ENCODE measurements at regions not wholly inside any gene's neighbourhood (a gene's known extent, or its start where the extent isn't known, plus 50 kb on each side); places are given as distances from the start of the nearest gene placed in this dataset.

DNA sequence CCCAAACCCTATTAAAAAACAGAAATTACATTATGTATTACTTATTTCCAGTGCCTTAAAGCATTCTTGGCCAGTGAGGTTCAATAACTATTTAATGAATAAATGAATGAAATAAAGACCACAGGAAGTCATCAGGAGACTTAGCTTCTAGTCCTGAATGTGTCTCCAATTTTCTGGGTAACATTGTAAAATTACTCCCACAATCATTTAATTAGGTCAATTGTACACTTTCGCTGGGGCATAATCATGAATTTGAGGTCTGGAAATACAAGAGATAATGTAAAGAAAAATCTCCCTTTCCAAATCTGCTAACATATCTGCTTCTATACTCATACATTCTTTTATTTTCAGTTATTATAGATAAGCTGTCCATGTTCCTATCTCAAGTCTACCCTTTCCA, 199.2 kb downstream of the TLR4 start:
- TF ChIP-seq, protein P1, sequence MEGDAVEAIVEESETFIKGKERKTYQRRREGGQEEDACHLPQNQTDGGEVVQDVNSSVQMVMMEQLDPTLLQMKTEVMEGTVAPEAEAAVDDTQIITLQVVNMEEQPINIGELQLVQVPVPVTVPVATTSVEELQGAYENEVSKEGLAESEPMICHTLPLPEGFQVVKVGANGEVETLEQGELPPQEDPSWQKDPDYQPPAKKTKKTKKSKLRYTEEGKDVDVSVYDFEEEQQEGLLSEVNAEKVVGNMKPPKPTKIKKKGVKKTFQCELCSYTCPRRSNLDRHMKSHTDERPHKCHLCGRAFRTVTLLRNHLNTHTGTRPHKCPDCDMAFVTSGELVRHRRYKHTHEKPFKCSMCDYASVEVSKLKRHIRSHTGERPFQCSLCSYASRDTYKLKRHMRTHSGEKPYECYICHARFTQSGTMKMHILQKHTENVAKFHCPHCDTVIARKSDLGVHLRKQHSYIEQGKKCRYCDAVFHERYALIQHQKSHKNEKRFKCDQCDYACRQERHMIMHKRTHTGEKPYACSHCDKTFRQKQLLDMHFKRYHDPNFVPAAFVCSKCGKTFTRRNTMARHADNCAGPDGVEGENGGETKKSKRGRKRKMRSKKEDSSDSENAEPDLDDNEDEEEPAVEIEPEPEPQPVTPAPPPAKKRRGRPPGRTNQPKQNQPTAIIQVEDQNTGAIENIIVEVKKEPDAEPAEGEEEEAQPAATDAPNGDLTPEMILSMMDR (IDR thresholded peaks at IDR 0.05; ENCODE audit: insufficient read depth, low read depth, low read length) = no peak
- no peak for TF ChIP-seq EZH2 (IDR thresholded peaks at IDR 0.05; ENCODE audit: insufficient read depth, low read length)

Data from astrocyte (in vitro differentiated cells and primary cell).